Myocyte (in vitro differentiated cells): ENCODE measurements at regions not wholly inside any gene's neighbourhood (a gene's known extent, or its start where the extent isn't known, plus 50 kb on each side); places are given as distances from the start of the nearest gene placed in this dataset.

Experiments used
- DNase-seq: peaks from one replicate; pipeline ENCODE4 v3.0.0-alpha.2; 2012; ENCODE audit warnings: low read depth

GRCh38 chr12:30155001-30155730 is 371.4 kb upstream of the TMTC1 start:
- no peak for DNase-seq

- no peak for DNase-seq
Observed at GRCh38 chr12:30153981-30154380, 370.2 kb upstream of the TMTC1 start.

GRCh38 chr12:30152705-30153104 is 369.0 kb upstream of the TMTC1 start:
- no peak for DNase-seq

GRCh38 chr12:30151831-30152230 is 368.1 kb upstream of the TMTC1 start:
- no peak for DNase-seq

DNA sequence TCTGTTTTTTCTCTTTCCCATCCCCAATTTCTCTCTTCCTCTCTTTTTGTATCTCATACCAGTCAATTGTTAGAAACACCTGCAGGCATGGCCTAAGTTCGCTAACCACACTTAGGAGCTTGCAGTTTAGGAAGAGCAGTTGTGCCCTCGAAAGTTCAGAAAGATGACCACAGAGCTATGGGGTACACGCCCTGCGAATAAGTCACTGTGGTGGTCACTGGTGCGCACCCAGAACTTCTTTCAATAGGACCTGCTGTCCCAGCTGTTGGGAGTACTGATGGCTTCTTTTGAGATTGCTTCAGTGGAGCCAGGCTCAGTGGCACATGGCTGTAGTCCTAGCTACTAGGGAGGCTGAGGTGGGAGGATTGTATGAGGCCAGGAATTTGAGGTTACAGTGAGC is 362.8 kb upstream of the TMTC1 start:
- peak; percentile 20 for DNase-seq

DNA sequence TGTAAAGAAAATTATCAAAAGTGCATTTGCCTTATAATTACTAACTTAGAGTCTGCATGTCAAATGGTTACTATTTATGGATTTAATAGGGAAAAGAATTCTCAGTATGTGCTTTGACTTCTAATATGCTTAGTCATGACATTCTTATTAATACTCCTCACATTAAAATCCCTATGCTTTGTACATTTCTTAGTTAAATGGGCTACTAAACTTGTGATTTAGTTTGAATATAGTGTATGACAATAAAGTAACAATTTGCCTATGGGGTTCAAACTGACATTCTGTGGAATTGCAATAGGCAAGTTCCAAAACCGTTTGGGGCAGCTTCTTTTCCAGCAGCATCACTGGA is 361.9 kb upstream of the TMTC1 start:
- no peak for DNase-seq

DNA sequence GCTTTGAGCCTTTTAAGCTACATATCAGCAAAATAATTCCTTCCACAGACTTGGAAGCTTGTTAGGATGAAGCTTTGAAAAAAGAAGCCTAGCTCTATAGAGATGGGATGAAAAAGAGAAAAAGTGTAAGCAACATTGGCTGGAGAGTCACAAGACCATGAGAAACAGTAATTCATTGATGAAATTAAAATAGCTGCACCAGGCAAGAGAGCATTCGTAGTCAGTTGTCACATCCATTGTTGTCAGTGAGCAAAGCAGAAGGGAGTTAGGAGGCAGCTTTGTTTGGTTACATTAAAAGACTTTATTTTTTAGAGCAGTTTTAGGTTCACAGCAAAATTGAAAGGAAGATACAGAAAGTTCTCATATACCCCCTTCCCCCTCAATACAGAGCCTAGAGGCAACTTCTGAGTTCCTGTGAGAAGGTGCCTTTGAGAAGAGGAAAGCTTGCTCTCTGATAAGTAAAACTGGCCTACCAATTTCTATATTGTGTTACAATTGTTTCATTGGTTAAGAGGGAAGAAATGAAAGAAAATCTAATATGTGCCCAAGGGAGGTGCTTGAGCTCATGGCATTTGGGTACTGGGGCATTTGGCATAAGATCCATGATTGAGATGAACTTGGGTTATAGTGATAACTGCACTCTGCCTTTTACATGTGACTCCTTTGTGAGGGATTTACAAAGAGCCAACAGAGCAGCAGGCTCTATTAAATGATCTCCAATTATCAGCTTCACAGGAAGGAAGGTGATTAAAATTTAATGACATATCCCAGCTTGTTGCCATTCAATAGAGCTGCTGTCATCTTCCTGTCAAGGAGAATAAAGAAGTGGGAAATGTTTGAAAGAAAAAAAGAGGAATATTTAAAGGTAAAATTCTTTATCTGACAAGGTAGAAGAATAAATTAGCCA is 361.3 kb upstream of the TMTC1 start:
- DNase-seq, result no peak

- no peak for DNase-seq
Observed at GRCh38 chr12:30142301-30142700, 358.6 kb upstream of the TMTC1 start.

GRCh38 chr12:30138483-30138882 is 354.7 kb upstream of the TMTC1 start:
- peak; percentile 27 for DNase-seq

DNA sequence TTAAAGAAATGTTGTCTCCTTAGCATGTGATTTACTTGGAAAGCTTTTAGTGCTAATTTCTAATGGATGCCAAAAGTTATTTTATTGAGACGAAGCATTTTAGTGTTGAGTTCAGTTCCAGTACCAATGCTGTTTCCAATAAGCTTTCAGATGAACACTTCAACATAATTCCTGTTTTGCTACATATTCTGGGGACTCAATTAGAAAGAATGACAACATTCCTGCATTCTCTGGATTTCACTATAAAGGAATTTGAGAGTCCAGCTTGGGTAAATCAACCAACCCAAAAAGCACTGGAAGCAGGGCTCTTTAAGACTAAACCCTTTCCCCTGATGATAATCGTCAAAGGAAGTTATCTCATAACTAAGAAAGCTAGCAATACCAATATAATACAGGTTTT is 353.0 kb upstream of the TMTC1 start:
- no peak for DNase-seq

DNA sequence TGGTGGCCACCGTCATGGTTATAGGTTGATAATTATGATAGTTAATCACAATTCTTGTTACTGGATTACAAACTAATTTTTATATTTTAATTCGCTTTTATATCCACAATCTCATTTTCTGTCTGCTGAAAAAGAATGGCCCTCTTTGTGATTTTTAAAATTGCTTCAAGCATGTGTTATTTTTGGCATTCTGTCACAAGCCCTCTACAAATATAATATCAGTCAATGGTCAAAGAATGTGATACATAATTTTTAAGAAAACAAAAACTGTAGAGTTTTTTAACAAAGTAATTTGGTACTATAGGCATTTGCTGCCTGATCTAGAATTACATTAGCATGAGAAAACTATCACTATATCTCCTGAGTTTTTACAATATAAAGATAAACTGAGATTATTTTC is 352.0 kb upstream of the TMTC1 start:
- no peak for DNase-seq

GRCh38 chr12:30134229-30134628 is 350.5 kb upstream of the TMTC1 start:
- no peak for DNase-seq

GRCh38 chr12:30126944-30127343 is 343.2 kb upstream of the TMTC1 start:
- DNase-seq, result no peak

DNA sequence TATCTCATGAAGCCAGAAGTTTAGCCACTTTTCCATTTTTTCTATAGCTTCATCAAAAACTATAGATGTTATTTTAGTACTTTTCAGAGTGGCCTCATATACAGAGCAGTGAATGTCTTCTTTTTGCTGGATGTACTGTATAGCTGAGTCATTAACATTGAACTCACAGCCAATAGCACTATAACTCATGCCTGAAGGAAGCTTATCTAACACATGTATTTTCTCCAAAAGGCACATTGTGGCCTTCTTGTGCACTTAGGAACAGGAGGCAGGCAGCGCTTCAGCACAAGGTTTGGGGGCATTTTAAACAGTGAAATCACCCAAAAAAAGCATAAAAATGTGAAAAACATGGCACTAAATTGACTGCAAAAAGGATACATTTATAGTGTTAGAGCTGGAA is 336.8 kb upstream of the TMTC1 start:
- DNase-seq, result no peak

DNA sequence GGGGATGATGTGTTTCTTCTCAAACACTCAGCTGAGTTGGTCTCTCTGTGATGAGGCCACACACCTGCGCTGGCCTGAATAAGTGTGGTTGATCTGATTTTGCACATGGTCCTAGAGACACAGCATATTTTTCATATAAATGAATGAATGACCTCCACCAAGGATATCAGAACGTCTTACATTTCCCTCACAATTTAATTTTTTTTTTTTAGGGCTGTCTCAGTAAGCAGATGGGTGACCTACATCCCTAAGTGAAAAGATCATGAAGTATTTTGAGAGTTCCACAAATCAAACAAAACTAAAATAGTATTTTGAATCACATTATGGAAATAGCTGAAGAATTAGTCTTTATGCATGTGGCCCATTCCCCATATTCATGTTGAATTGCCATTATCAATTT is 333.7 kb upstream of the TMTC1 start:
- DNase-seq, result no peak

DNA sequence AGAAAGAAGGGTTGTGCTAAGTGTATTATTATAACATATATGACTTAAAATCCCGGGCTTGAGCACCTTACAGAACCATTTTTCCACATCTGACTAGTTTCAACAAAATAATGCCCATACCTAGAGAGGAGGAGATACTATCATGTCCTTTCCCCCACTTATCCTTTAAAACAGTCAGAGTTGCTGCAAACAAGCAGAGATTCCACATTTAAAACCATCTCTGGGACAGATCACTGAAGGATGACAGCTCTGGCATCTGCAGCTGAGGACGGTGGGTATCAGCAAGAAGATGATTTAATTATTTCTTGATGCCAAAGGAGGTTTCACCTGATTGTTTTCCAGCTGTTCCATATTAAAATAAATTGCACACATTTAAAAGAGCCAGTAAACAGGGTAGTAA is 328.0 kb upstream of the TMTC1 start:
- no peak for DNase-seq

GRCh38 chr12:30110958-30111586 is 327.3 kb upstream of the TMTC1 start:
- DNase-seq, result no peak

GRCh38 chr12:30110498-30110897 is 326.8 kb upstream of the TMTC1 start:
- no peak for DNase-seq

DNA sequence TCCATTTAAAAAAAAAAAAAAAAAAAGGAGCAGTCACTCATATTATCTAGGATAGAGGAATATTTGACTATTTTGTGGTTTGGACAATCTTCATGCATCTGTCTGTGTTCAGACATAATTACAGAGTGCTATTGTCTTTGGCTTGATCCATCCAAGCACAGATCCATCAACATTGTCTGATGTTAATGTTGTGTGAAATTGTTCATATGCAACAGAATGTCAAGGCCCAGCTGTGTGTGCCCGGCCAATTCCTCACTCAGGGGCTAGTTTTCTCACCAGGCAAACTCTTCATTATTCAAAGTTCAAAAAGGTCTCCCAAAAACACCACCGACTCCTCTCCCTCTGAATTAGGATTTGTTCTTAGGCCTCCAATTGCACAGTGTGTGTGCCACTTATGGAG is 324.9 kb upstream of the TMTC1 start:
- no peak for DNase-seq

DNA sequence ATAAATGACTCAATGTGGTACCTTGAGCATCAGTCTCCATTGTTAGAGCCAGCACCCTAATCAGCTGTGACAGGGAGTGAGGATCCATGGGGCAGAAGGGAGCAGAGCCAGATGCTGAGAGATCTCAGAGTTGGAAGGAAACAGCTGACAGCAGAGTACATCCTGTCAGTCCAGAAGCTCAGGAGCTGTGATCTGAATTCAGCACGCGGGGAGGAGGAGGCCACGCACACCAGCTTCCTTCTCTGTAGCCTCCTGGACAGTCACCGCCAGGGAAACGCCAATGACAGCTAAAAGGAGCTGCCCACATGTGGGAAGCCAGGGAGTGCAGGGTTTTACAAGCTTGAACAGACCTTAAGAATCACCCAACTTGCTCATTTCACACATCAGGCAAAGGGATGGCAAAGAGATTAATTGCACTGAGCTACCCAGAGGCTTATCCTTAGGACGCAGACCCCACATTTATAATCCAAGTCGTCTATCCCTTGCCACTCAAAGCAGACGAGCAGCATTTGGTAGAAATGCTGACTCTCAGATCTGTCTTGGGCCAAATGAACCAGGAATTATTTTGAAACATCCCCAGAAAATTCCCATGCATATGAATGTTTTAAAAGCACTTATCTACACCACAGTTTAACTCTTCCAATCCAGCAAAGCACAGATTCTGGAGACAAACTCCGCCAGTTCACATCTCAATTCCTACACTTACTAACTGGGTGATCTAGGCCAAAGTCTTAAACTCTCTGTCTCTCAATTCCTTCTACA is 322.6 kb upstream of the TMTC1 start:
- peak; percentile 13 for DNase-seq

DNA sequence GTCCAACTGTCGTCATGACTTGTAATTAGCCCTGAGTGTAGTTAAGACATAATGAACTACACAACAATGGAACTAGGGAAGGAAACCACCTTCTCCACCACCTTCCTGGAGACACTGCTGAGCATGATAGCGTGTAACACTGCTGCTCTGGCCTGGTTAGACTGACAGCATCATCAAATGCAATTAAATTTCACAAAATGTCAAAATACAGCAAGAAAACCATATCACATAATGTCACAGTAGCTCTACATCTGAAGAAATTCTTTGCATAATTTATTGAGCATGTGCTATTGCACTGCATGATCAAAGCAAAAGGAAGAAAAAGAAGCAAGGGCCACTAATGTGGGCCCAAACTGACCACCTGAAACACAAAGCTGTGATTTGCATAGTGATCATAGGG is 321.8 kb upstream of the TMTC1 start:
- no peak for DNase-seq

GRCh38 chr12:30104971-30105370 is 321.2 kb upstream of the TMTC1 start:
- no peak for DNase-seq
